Central memory CD4-positive, alpha-beta T cell (primary cell): ENCODE measurements at regions not wholly inside any gene's neighbourhood (a gene's known extent, or its start where the extent isn't known, plus 50 kb on each side); places are given as distances from the start of the nearest gene placed in this dataset.

Experiments
- DNase-seq: peaks from one replicate; pipeline ENCODE4 v3.0.0; 2022

DNA sequence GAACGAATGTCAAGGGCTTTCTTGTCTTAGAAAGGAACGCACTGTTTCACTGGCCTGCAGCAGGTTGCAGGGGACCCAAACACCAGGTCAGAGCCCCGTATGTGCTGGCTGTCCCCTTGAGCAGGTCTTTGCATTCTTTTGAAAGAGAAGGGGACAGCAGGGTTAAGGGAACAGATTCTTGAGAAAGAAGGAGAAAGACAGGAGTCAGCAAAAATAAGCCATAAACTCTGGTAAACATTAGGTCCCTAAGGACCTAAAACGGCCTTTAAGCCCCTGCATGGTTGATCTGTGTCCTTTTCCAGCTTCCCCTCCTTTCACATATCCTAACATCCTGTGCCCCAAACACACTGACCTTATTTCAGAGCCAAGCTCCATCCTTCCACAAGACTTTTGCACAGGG lies 190.8 kb upstream of the ADRA1B start:
- DNase-seq: no peak

DNA sequence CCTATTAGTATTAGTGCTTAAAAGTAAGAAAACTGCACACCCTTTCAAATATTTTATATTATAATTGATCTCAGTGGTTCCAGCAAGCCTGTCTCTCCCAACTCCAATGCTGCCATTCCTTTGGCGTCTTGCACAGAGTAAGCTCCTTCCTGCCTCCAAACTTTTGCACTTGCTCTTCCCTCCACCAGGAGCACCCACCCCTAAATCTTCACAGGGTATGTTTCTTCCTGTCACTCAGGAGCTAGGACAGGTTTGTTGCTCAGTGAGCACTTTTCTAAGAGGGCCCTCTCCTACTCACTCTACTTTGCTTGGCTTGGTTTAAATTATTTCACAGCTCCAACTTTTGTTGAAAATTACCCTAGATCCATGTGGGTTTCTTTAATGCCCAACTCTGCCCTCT lies 189.1 kb upstream of the ADRA1B start:
- no peak for DNase-seq

- DNase-seq: no peak
Measured at GRCh38 chr5:159730285-159730684, 186.0 kb upstream of the ADRA1B start.

DNA sequence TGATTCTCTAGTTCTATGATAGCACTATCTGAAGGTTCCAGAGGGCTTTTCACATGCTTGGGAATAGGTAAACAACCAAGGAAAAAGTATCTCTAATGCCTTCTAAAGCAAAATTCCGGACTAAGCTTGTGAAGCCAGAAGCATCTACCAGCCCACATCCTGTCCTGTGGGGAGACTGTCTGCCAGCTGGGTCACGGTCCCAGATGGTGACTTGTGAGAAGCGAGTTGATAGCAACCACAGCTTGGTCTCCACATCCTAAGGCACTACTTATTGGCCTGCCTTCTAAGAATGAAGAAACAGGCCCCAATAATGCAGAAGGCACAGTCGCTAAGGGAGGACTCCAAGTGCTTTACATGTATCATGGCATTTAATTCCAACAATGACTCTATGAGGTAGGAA lies 184.1 kb upstream of the ADRA1B start:
- no peak for DNase-seq

DNA sequence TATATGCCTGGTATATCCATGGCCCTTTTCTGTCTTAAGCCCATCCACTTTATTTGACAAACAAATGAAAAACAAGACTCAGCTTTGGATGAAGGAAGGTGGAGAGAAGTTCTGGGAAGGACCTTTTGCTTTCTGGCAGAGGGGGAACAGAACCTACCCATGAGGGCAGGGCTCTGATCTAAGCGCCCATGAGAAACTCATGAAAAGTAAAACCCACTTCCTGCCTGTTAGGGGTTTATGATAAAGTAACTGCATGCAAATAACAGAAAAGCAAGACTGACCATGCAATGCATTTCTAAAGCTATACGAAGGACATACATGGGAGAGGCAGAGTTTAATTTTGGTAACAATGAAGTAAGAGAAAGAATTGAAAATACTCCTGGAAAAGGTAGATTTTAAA lies 181.9 kb upstream of the ADRA1B start:
- DNase-seq: no peak

DNA sequence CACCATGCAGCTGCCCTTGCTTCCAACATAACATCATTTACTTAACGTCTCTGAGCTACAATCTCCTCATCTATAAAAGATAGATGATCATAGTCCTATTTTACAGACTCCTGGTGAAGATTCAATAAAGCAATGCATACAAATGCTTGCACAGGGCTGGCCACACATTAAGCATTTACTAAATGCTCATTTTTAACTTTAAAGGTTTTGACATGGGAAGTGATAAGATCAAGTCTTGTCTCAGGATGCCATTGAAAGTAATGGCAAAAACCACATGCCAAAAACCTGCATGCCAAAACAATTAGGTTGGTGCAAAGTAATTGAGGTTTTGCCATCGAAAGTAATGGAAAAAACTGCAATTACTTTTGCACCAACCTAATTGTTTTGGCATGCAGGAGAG lies 181.2 kb upstream of the ADRA1B start:
- DNase-seq: no peak

GRCh38 chr5:159735749-159736660 lies 180.3 kb upstream of the ADRA1B start:
- no peak for DNase-seq

DNA sequence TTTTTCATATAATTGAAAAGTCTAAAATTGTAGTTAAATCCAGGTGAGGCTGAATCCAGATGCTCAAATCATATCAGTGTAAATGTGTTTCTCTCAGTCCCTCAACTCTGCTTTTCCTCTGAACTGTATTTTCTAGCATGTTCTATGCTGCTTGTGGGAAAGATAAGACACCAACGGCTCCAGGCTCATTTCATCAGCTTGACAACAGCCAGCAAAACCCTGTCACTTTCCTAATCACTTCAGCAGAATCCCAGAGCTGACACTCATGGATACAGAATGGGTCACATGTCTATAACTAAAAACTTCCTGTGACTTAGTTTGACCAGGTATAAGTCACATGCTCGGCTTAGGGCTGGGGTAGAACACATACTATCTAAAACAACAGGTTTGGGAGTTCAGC lies 179.4 kb upstream of the ADRA1B start:
- DNase-seq: no peak

DNA sequence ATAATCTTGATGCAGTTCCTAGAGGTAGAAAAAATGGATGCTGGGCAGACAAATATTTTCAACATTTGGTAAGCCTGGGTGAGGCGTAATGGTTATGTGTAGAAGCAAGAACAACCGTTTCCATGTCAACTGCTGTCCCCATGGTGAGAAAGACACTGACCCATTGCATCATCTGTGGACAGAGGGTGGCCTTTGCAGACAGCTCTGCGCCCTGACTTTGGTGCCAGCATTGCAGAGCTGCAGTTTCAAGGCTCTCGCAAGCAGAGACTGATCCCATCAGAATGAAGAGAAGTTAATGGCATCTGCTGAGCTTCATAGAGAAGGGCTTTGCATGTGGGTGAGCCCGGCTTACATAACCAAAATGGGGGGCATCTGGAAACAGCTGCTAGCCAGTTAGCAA lies 179.0 kb upstream of the ADRA1B start:
- no peak for DNase-seq

DNA sequence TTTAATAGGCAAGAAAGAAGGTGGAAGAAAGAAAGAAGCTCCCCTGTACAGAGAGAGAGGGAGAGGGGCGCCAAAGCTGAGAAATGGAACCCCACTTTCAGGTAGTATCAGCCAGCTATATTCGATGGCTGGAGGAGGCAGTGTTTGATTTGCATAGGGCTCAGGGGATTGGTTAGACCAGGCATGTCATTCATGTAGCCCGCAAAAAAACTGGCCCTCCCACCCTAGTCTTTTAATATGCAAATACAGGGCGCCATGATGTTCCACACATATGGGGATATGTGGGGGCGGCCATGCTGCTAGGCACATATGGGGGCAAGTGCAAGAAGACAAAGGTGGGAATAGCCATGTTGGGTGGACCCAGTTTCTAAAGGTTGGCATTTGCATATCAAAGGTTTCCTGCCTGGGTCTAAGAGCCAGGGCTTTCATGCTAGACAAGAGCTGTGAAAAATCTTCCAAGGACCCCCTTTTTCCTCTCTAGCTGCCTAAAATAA lies 174.4 kb upstream of the ADRA1B start:
- DNase-seq: no peak

DNA sequence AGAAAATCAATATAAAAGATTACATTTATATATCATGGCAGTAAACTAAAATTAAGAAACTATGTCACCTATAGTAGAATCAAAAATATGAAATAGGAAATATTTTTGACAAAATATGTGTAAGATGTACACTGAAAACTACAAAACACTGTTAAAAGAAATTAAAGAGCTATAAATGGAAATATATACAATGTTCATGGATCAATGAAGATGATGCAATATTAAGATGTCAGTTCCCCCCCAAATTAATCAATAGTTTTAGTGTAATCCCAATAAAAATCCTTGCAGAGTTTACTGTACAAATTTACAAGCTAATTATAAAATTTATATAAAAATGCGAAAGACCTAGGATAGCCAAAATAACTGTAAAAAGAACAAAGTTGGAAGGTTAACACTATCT lies 173.0 kb upstream of the ADRA1B start:
- no peak for DNase-seq

DNA sequence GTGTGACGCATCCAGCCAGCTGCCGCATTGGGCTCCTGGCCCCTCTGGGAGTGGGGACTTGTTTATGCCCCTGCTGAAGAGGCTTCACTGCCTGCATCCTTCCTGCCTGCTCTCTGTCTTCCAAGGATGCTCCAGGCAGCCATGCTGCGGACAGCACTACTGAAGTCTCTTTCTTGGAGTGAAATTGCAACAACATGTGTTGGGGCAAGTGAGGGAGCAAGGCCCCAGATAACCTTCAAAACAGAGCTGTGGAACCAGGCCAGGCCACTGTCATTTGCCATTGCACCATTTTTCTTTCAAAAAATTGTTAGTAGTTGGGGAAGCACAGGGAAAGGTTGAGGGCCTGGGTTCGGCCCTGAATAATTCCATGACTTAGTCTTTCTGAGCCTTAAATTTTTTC lies 169.6 kb upstream of the ADRA1B start:
- DNase-seq: no peak

- no peak for DNase-seq
Measured at GRCh38 chr5:159749146-159749545, 167.1 kb upstream of the ADRA1B start.

GRCh38 chr5:159750226-159750625 lies 166.1 kb upstream of the ADRA1B start:
- DNase-seq: no peak

DNA sequence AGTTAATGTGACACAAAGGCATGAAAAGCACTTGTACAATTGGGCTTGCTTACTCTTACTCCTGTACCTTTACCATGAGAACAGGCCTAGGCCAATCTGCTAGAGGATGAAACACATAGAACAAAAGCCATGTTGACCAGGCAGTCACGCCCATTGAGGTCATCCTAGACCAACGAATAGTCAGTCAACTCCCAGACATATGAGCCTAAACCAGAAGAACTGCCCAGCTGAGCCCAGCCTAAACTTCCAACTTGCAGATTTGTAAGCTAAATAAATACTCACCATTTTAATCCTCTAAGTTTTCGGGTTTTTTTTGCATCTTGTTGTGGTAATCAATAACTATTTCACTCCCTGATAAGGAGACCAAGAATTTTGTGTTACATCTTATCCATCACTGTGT lies 164.8 kb upstream of the ADRA1B start:
- DNase-seq: no peak

DNA sequence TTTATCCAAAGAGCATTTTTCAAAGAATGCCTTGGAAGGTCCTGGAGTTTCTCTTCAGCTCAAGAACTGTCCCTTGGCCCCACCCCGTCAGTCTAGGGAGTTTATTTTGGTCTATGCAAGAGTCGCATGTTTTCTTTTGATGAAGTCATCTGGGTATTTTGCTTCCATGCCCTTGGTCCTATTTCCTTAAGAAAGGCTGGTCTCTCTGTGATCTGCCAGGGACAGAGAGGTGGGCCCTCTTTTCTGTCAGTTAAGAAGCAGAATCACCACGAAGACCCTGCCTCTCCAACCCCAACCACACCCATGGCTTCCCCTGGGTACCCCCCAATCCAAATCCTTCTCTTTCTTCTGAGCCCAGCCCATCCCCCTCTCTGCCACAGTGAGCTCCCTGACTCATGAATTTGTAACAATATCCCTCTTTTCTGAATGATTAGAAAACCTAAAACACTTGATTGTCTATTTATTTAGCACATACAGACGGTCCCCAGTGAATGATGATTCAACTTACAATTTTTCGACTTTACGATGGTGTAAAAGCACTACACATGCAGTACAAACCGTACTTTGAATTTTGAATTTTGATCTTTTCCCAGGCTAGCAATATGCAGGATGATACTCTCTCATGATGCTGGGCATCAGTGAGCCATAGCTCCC lies 163.5 kb upstream of the ADRA1B start:
- no peak for DNase-seq

- no peak for DNase-seq
Measured at GRCh38 chr5:159758189-159758588, 158.1 kb upstream of the ADRA1B start.

- DNase-seq: no peak
Measured at GRCh38 chr5:159759791-159760290, 156.4 kb upstream of the ADRA1B start.

DNA sequence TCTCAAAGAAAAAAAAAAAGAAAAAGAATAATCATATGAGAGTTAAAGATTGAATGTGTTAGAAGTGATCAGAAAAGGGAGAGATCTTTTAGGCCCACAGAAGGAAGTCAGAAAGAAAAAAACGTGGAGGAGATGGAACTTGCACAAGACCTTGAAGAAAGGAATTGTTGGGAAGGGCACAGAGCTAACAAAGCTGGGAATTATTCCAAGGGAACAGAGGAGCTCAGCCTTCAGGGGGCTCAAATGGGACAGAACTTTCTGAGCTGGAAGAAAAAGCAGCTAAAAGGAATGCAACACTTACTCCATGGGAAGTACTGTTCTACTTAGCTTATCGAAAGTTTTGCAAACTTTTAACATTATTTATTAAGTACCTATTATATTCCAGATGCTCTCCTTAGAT lies 153.4 kb upstream of the ADRA1B start:
- DNase-seq: no peak

GRCh38 chr5:159763562-159763961 lies 152.7 kb upstream of the ADRA1B start:
- no peak for DNase-seq

- DNase-seq: no peak
Measured at GRCh38 chr5:159764283-159765134, 151.8 kb upstream of the ADRA1B start.

DNA sequence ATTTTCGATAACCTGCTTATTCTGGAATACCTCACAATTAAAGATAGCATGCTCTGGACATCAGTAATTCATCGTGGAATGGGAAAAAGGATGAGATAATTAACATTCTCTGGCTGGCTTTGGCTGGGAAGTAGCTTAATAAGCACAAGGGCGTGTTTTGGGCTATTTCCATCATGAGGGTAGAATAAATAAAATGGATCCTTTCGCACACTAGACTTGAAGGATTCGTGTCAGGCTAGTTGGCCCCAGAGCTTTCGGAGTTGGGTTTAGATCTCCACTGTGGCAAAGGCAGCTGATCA lies 151.2 kb upstream of the ADRA1B start:
- no peak for DNase-seq

DNA sequence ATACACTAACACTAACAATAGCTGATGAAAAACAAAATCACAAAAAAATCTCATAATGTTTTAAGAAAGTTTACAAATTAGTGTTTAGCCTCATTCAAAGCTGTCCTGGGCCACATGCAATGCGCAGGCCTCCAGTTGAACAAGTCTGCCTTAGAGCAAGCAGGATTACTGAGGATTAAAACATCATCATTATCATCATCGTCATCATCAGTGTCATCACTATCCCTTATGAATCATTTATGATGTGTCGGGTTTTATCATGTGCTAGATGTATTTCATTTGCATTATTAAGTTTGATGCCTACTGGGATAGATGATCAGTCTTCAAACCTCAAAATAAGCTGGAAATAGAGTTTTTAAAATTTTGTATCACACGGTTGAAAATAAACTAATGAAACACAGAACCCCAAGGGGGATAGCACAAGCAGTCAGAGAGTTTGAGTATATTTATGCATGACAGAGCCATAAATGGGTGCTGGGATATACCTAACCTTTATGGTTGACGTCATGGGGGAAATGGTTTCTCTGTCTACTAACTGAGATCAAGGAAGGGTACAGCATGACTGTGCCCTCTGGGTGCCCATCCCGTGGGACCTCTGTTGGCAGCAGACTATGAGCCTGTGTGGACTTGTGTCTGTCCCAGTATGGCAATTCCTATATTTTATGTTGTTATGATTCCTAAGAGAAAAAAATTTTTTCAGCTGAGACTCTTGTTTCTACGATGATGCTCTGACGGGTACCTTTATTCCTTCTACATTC lies 150.3 kb upstream of the ADRA1B start:
- no peak for DNase-seq
